GM12892 (cell line): ENCODE measurements at regions not wholly inside any gene's neighbourhood (a gene's known extent, or its start where the extent isn't known, plus 50 kb on each side); places are given as distances from the start of the nearest gene placed in this dataset.
"Not testable (repeated sequence)": the region's sequence is repeated elsewhere in the genome, so short reads cannot be mapped to it uniquely, and the experiment has no call there.

Experiments used
- DNase-seq: peaks from one replicate; pipeline ENCODE4 v3.0.0; 2011; ENCODE audit not compliant: insufficient read length
- FAIRE-seq: peaks from 2 replicates; lab custom pipeline; 2011; peaks lifted over from hg19 to GRCh38; lab: Jason Lieb, UNC
- POLR2A ChIP-seq: IDR thresholded peaks from 2 replicates; pipeline ENCODE4 v1.6.1; 2011; ENCODE audit warnings: low read depth, low read length, control low read depth
- POLR2AphosphoS5 ChIP-seq: IDR thresholded peaks from 2 replicates; pipeline ENCODE4 v1.6.1; 2011; ENCODE audit warnings: low read depth, low read length, control low read depth
- TAF1 ChIP-seq: IDR thresholded peaks from 2 replicates; pipeline ENCODE4 v1.6.1; 2011; ENCODE audit warnings: low read depth, mild to moderate bottlenecking, control low read depth, low read length, borderline replicate concordance

- DNase-seq (no peak), FAIRE-seq (no peak)
Measured at GRCh38 chrX:12065251-12065650, 73.0 kb upstream of the FRMPD4 start.

GRCh38 chrX:12076046-12076445 lies 62.2 kb upstream of the FRMPD4 start:
- no peak for DNase-seq
- TF ChIP-seq POLR2AphosphoS5, result no peak
- no peak for TF ChIP-seq POLR2A
- FAIRE-seq, result no peak

More at GRCh38 chrX:12065251-12065650, 73.0 kb upstream of the FRMPD4 start:
- no peak for TF ChIP-seq TAF1
- TF ChIP-seq POLR2A, result no peak
- TF ChIP-seq POLR2AphosphoS5, result no peak

- no peak for TF ChIP-seq POLR2AphosphoS5
- no peak for TF ChIP-seq TAF1
- TF ChIP-seq POLR2A, result no peak
- DNase-seq (no peak), FAIRE-seq (peak; percentile 27)
Measured at GRCh38 chrX:12080265-12080664, 58.0 kb upstream of the FRMPD4 start.

GRCh38 chrX:12082959-12083358 lies 55.3 kb upstream of the FRMPD4 start:
- not testable (repeated sequence) for DNase-seq, FAIRE-seq
